ENCODE measurements at regions not wholly inside any gene's neighbourhood (a gene's known extent, or its start where the extent isn't known, plus 50 kb on each side); places are given as distances from the start of the nearest gene placed in this dataset.

- TF ChIP-seq CTCF (IDR thresholded peaks at IDR 0.05; ENCODE audit: control extremely low read depth, extremely low read depth) = no peak
- Histone ChIP-seq H3K9me3 (ENCODE audit: control insufficient read depth in 4 of 4, insufficient read depth in 3 of 4, low read length in 3 of 4) (peaks cover 0 to 3% (median 0%) of the 10 kb centered on the region in 4 donors), H3K27ac (ENCODE audit: low read depth in 1 of 2, low read length in 1 of 2) (no peak overlapping the region), H3K4me3 (no peak overlapping the region), H3K36me3 (ENCODE audit: control insufficient read depth in 4 of 4, insufficient read depth in 4 of 4, low read length in 4 of 4) (no peaks in the 10 kb centered on the region), H3K27me3 (ENCODE audit: control insufficient read depth in 3 of 3, insufficient read depth in 3 of 3, low read length in 2 of 3) (no peaks in the 10 kb centered on the region), H3K9ac (ENCODE audit: insufficient read depth in 1 of 2, low read length in 2 of 2) (no peak overlapping the region), H3K4me1 (ENCODE audit: control insufficient read depth in 5 of 5, insufficient read depth in 5 of 5, low read length in 5 of 5) (peaks cover 0 to 14% (median 4%) of the 10 kb centered on the region in 5 donors)
- DNase-seq (no peak), ATAC-seq (ENCODE audit: insufficient read depth, low FRiP score) (no peak)
- 59 to 65% methylated on average over 8 of the region's 8 CpGs for WGBS, 2 donors
Observed at GRCh38 chr1:244349103-244349531, 102.6 kb downstream of the ADSS2 start.

DNA sequence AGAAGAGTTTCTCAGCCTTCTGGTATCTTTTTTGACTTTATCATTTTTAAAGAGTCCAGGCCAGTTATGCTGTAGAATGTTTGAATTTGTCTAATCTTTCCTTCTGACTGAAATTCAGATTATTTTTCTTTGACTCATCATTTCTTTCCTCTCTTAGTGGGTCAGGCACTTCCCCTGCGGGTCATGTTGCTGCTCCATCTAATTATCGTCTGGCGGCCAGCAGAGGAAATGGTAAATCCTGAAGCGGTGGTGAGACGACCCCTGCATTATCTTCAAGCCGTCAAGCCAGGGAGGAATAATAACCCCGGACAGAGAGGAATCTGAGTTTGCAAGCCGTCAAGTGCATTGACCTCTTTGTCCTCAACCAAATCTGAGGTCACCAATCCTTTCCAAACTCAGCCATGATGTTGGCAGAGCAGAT, 102.1 kb downstream of the ADSS2 start:
- 25 to 35% methylated on average over 8 of the region's 8 CpGs for WGBS, 2 donors
- H3K4me1 ChIP-seq (ENCODE audit: control insufficient read depth in 5 of 5, insufficient read depth in 5 of 5, low read length in 5 of 5) = peaks cover 0 to 14% (median 4%) of the 10 kb centered on the region in 5 donors
- H3K36me3 ChIP-seq (ENCODE audit: control insufficient read depth in 4 of 4, insufficient read depth in 4 of 4, low read length in 4 of 4) = no peaks in the 10 kb centered on the region
- no peak overlapping the region for H3K4me3 ChIP-seq
- H3K9me3 ChIP-seq (ENCODE audit: control insufficient read depth in 4 of 4, insufficient read depth in 3 of 4, low read length in 3 of 4) = peaks cover 0 to 3% (median 0%) of the 10 kb centered on the region in 4 donors
- H3K27ac ChIP-seq (ENCODE audit: low read depth in 1 of 2, low read length in 1 of 2) = no peak overlapping the region
- no peak for ATAC-seq (ENCODE audit: insufficient read depth, low FRiP score)
- H3K27me3 ChIP-seq (ENCODE audit: control insufficient read depth in 3 of 3, insufficient read depth in 3 of 3, low read length in 2 of 3) = no peaks in the 10 kb centered on the region
- peak in 1 of 3 donors; percentile 14 for DNase-seq
- no peak for TF ChIP-seq CTCF (IDR thresholded peaks at IDR 0.05; ENCODE audit: control extremely low read depth, extremely low read depth)
- H3K9ac ChIP-seq (ENCODE audit: insufficient read depth in 1 of 2, low read length in 2 of 2) = no peak overlapping the region

- WGBS, 2 donors = 64 to 66% methylated on average over 6 of the region's 6 CpGs
- ATAC-seq (ENCODE audit: insufficient read depth, low FRiP score) (no peak), DNase-seq (no peak)
- no peak overlapping the region for H3K9ac ChIP-seq (ENCODE audit: insufficient read depth in 1 of 2, low read length in 2 of 2)
- peaks cover 0 to 2% (median 0%) of the 10 kb centered on the region in 4 donors for H3K9me3 ChIP-seq (ENCODE audit: control insufficient read depth in 4 of 4, insufficient read depth in 3 of 4, low read length in 3 of 4)
- H3K27ac ChIP-seq (ENCODE audit: low read depth in 1 of 2, low read length in 1 of 2) = no peak overlapping the region
- no peaks in the 10 kb centered on the region for H3K36me3 ChIP-seq (ENCODE audit: control insufficient read depth in 4 of 4, insufficient read depth in 4 of 4, low read length in 4 of 4)
- no peak overlapping the region for H3K4me3 ChIP-seq
- no peaks in the 10 kb centered on the region for H3K27me3 ChIP-seq (ENCODE audit: control insufficient read depth in 3 of 3, insufficient read depth in 3 of 3, low read length in 2 of 3)
- TF ChIP-seq CTCF (IDR thresholded peaks at IDR 0.05; ENCODE audit: control extremely low read depth, extremely low read depth) = no peak
- H3K4me1 ChIP-seq (ENCODE audit: control insufficient read depth in 5 of 5, insufficient read depth in 5 of 5, low read length in 5 of 5) = peaks cover 0 to 14% (median 4%) of the 10 kb centered on the region in 5 donors
Observed at GRCh38 chr1:244350027-244350426, 101.7 kb downstream of the ADSS2 start.

Data from lung (tissue), 11 donors.